ENCODE measurements at regions not wholly inside any gene's neighbourhood (a gene's known extent, or its start where the extent isn't known, plus 50 kb on each side); places are given as distances from the start of the nearest gene placed in this dataset.
"Not testable (repeated sequence)": the region's sequence is repeated elsewhere in the genome, so short reads cannot be mapped to it uniquely, and the experiment has no call there.

DNA sequence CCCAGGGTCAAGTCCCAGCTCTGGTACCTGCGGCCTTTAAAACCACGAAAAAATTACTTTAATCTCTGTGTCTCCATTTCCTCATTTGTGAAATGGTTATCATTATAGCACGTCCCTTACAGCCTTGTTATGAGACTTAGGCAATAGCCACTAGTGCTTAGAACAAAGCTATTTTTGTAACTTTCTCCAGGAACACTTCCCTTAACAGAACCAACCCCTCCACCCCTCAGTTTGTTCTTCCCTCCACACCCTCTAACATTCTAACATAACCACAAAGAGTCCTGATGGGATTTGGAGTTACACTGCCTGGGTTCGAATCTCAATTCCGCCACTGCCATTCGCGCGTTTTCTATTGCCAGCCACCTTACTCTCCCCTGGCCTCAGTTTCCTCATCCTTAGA lies 2777.4 kb upstream of the TPTE start:
- not testable (repeated sequence) for H3K9me3 Mint-ChIP-seq; H3K36me3 Mint-ChIP-seq; ATAC-seq; DNase-seq (ENCODE audit: low spot score in 2 of 2); H3K27ac Mint-ChIP-seq

- H3K9me3 Mint-ChIP-seq; H3K36me3 Mint-ChIP-seq; H3K27ac Mint-ChIP-seq; DNase-seq (ENCODE audit: low spot score in 2 of 2): not testable (repeated sequence)
- ATAC-seq: peak; percentile 94 to 99
These were observed 2776.8 kb upstream of the TPTE start for GRCh38 chr21:7744406-7745099.

GRCh38 chr21:7745100-7745450 lies 2776.3 kb upstream of the TPTE start:
- not testable (repeated sequence) for H3K9me3 Mint-ChIP-seq; H3K36me3 Mint-ChIP-seq; H3K27ac Mint-ChIP-seq; DNase-seq (ENCODE audit: low spot score in 2 of 2)
- ATAC-seq: peak; percentile 87 to 91

DNA sequence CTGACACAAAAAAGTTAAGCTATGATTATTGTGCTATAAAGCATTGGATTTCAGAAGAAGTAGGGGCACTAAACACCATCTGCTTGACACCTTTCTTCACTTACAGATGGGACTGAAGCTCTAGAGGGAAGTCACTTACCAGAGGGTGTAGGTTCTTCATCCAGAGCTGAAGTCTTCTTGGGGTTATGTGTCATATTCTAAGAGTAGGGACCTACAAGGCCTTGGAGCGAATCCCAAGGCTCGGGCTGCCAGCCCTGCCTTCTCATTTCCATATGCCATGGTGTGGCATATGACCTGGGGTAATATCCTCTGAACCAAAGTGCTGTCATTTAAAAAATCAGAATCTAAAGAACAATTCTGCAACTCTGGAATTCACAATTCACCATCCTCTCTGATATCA lies 2773.4 kb upstream of the TPTE start:
- not testable (repeated sequence) for DNase-seq (ENCODE audit: low spot score in 2 of 2); H3K9me3 Mint-ChIP-seq; H3K36me3 Mint-ChIP-seq; H3K27ac Mint-ChIP-seq; ATAC-seq

GRCh38 chr21:7752611-7753010 lies 2768.8 kb upstream of the TPTE start:
- H3K36me3 Mint-ChIP-seq; H3K9me3 Mint-ChIP-seq; ATAC-seq; H3K27ac Mint-ChIP-seq; DNase-seq (ENCODE audit: low spot score in 2 of 2): not testable (repeated sequence)

DNA sequence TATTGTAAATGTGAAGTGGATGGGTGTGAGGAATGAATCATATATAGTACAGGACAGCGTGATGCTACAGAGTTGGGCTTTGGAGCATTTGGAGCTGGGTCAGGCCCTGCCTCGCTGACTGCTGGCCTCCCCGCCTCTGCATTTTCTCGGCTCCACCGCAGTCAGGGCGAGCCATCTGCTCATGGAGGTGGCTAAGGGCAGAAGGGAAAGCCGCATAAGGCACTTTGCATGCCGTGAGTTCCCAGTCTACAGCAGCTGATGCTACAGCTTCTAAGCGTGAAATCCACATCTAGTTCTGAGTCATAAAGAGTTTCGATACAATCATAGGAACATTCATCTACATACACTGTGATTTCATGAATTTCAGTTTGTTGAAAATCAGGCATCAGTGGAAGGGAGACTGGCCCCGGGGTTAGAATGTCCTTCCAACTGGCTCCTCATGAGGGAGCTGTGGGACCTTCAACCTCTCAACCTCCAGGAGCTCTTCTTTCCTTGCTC lies 2768.0 kb upstream of the TPTE start:
- not testable (repeated sequence) for H3K36me3 Mint-ChIP-seq, H3K27ac Mint-ChIP-seq, H3K9me3 Mint-ChIP-seq
- DNase-seq (ENCODE audit: low spot score in 2 of 2): peak; percentile 4 to 57
- ATAC-seq: peak; percentile 94 to 96

DNA sequence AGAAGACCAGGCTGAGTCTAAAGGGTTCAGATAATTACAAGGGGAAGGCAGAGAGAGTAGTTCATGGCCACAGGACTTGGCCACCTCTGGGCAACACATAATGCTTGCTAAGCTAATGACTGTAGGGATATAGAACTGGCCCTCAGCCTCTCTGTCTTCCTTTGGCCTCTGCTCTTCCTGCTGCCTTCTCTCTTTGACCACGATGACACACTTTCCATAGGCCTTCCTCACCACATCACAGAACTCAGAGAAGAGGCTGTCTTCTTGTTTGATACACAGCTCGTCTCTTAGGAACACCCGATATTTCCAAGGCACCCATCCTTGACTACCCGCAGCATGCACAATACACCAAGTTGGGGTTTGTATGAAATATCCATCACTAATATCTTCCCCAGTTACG lies 2751.4 kb upstream of the TPTE start:
- DNase-seq (ENCODE audit: low spot score in 2 of 2); H3K9me3 Mint-ChIP-seq; H3K36me3 Mint-ChIP-seq; H3K27ac Mint-ChIP-seq: not testable (repeated sequence)
- peak; percentile 22 to 70 for ATAC-seq

DNA sequence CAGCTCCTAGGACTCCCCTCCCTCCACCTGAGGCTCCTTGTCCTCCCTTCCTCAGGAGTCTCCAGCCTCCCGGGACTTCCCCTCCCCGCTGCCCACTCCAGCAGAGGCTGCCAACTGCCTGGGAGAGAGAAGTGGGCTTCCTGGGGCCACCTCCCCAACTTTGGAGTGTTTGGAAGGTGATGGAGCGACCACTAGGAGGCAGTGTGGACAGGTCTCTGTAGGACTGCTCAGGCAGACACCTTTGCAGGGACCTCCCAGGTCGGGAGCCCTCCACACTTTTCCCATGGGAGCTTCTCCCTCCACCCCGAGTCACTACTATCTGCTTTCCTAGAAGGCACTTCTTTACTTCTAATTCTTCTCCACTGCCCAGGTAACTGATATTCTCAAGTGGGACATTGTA lies 2747.2 kb upstream of the TPTE start:
- DNase-seq (ENCODE audit: low spot score in 2 of 2); H3K9me3 Mint-ChIP-seq; ATAC-seq; H3K36me3 Mint-ChIP-seq; H3K27ac Mint-ChIP-seq: not testable (repeated sequence)

- ATAC-seq: not testable (repeated sequence)
These were observed 2745.9 kb upstream of the TPTE start for GRCh38 chr21:7775327-7775984.

GRCh38 chr21:7776035-7776434 lies 2745.3 kb upstream of the TPTE start:
- ATAC-seq: peak; percentile 53 to 69
- H3K27ac Mint-ChIP-seq: peak overlapping the region; percentile 80 to 88
- not testable (repeated sequence) for H3K9me3 Mint-ChIP-seq; DNase-seq (ENCODE audit: low spot score in 2 of 2); H3K36me3 Mint-ChIP-seq

More at GRCh38 chr21:7775327-7775984, 2745.9 kb upstream of the TPTE start:
- peak in 1 of 2 donors; percentile 1 for DNase-seq (ENCODE audit: low spot score in 2 of 2)
- H3K27ac Mint-ChIP-seq: peak overlapping the region; percentile 80 to 88
- H3K36me3 Mint-ChIP-seq, H3K9me3 Mint-ChIP-seq: not testable (repeated sequence)

- not testable (repeated sequence) for H3K27ac Mint-ChIP-seq; DNase-seq (ENCODE audit: low spot score in 2 of 2); ATAC-seq; H3K9me3 Mint-ChIP-seq; H3K36me3 Mint-ChIP-seq
These were observed 2744.8 kb upstream of the TPTE start for GRCh38 chr21:7776622-7777021.

GRCh38 chr21:7777289-7777688 lies 2744.1 kb upstream of the TPTE start:
- H3K36me3 Mint-ChIP-seq; DNase-seq (ENCODE audit: low spot score in 2 of 2); H3K9me3 Mint-ChIP-seq: not testable (repeated sequence)

GRCh38 chr21:7787427-7788078 lies 2733.8 kb upstream of the TPTE start:
- H3K9me3 Mint-ChIP-seq; DNase-seq (ENCODE audit: low spot score in 2 of 2); H3K27ac Mint-ChIP-seq; H3K36me3 Mint-ChIP-seq: not testable (repeated sequence)
- ATAC-seq: peak; percentile 89 to 90

More at GRCh38 chr21:7777289-7777688, 2744.1 kb upstream of the TPTE start:
- H3K27ac Mint-ChIP-seq, ATAC-seq: not testable (repeated sequence)

DNA sequence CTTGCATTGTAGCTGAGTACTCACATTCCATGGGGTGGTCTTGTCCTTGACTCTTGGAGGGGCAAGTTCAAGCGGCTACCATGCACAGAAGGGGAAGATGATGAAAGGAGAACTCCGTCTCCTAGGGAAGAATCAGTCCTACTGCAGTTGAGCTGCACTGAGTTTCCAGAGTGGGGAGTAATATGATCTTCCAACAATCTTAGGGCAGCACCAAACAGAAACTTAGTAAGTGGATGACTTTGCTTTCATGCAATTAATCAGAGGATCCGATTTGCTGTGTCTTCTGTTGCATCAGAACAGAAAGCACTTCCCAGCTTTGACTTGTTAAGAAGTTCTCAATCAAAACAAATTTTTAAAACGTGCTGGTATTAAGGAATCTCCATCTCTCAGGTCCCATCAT lies 2727.6 kb upstream of the TPTE start:
- H3K27ac Mint-ChIP-seq; ATAC-seq; H3K36me3 Mint-ChIP-seq; DNase-seq (ENCODE audit: low spot score in 2 of 2); H3K9me3 Mint-ChIP-seq: not testable (repeated sequence)

DNA sequence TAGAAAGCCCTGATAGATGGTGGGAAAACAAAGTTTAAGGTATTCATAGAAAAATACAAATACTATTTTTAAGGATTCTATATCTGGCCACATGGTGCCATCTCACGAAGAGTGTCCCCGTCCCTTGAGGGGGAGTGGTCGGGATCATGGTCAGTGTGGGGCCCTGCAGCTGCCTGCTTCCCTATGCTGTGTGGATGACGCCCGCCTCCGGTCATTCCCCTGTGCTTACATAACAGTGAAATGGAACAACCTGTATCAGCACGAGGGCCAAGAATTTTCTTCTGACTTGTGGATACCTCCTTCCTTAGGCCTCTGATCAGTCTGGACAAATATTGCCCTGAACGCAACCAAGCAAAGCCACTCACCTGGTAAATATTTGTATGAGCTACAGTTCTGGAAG lies 2724.1 kb upstream of the TPTE start:
- not testable (repeated sequence) for DNase-seq (ENCODE audit: low spot score in 2 of 2); ATAC-seq; H3K9me3 Mint-ChIP-seq; H3K27ac Mint-ChIP-seq; H3K36me3 Mint-ChIP-seq

DNA sequence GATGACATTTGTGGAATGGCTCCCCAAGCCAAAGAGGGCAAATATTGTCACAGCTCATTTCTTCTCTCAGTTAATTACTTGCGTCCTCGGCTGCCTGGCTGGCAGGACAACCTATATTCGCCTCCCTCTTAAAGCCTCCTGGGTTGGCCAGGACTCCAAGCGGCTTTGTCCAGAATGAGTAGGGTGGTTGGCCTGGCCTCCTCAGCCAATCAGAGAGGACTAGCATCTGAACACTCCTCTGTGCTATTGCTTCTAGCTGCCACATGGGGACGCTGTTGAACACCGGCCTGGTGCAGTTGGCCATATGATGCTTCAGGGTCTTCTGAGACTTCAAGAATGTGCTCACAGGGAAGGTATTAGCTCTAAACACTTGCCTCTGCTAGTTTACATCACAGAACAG lies 2722.9 kb upstream of the TPTE start:
- not testable (repeated sequence) for H3K9me3 Mint-ChIP-seq; H3K36me3 Mint-ChIP-seq; H3K27ac Mint-ChIP-seq; ATAC-seq; DNase-seq (ENCODE audit: low spot score in 2 of 2)

GRCh38 chr21:7799697-7800096 lies 2721.7 kb upstream of the TPTE start:
- not testable (repeated sequence) for DNase-seq (ENCODE audit: low spot score in 2 of 2); H3K9me3 Mint-ChIP-seq; H3K27ac Mint-ChIP-seq; H3K36me3 Mint-ChIP-seq; ATAC-seq

Data from activated naive CD4-positive, alpha-beta T cell treated with anti-CD3 and anti-CD28 coated beads, Interleukin-2, amount 50 U/mL, for 72 hours (primary cell).